Kidney (tissue), 13 donors: ENCODE measurements at regions not wholly inside any gene's neighbourhood (a gene's known extent, or its start where the extent isn't known, plus 50 kb on each side); places are given as distances from the start of the nearest gene placed in this dataset.

Source experiments
- DNase-seq, 5 donors: peaks; one replicate each; pipeline ENCODE4 v3.0.0-alpha.2; 2013 to 2020
- FAIRE-seq: peaks from 2 replicates; lab custom pipeline; 2012; peaks lifted over from hg19 to GRCh38; lab: Jason Lieb, UNC
- H3K27ac ChIP-seq, 2 donors: one replicate each; pipeline ENCODE4 v1.7.0; 2013; ENCODE audit warnings: low read depth in 2 of 2, low read length in 2 of 2, inconsistent platforms in 1 of 2
- H3K27me3 ChIP-seq: one replicate; pipeline ENCODE4 v1.7.1; 2013; ENCODE audit warnings: low read length, inconsistent platforms; ENCODE audit not compliant: control insufficient read depth, insufficient read depth
- H3K36me3 ChIP-seq, 3 donors: one replicate each; pipeline versions ENCODE4 v1.7.0 to v1.7.1; 2013; ENCODE audit warnings: low read length in 3 of 3, control low read depth in 1 of 3, inconsistent platforms in 1 of 3; ENCODE audit not compliant: insufficient read depth in 3 of 3, control insufficient read depth in 2 of 3
- H3K4me1 ChIP-seq, 3 donors: one replicate each; pipeline versions ENCODE4 v1.7.0 to v1.7.1; 2013; ENCODE audit warnings: low read length in 3 of 3, inconsistent platforms in 1 of 3, low read depth in 1 of 3; ENCODE audit not compliant: control insufficient read depth in 2 of 3, insufficient read depth in 2 of 3
- H3K4me3 ChIP-seq, 3 donors: one replicate each; pipeline versions ENCODE4 v1.7.0 to v1.8.1; 2013; ENCODE audit warnings: low read length in 3 of 3, control low read depth in 1 of 3, inconsistent platforms in 1 of 3
- H3K9ac ChIP-seq, 3 donors: one replicate each; pipeline versions ENCODE4 v1.7.0 to v1.7.1; 2013; ENCODE audit warnings: low read length in 3 of 3, control low read depth in 1 of 3, inconsistent platforms in 1 of 3
- H3K9me3 ChIP-seq, 3 donors: one replicate each; pipeline versions ENCODE4 v1.7.0 to v1.7.1; 2013; ENCODE audit warnings: low read length in 3 of 3, control low read depth in 1 of 3, inconsistent platforms in 1 of 3; ENCODE audit not compliant: control insufficient read depth in 2 of 3, insufficient read depth in 1 of 3
- CTCF ChIP-seq: IDR thresholded peaks from 3 replicates; pipeline ENCODE4 v1.5.1; 2012; ENCODE audit warnings: mild to moderate bottlenecking, moderate library complexity, borderline replicate concordance; ENCODE audit not compliant: insufficient read depth; ENCODE audit errors: extremely low read depth
- intact Hi-C: fragments of 100-400 bp; cut with DNase I; formaldehyde crosslinking; loops from one replicate; pipeline ENCODE4 v1.11.1; 2022
- donor health status: control.
- donor health status: control.
- donor health status: control.
- donor health status: control.
- donor health status: control.
- donor health status: DM: yes; HTN: yes; CAD: no.
- donor health status: Normal renal cell carcinoma (clear cell type).

GRCh38 chr22:23401910-23402274 lies 178.2 kb downstream of the IGLL1 start:
- Histone ChIP-seq H3K4me1 (peaks cover 0 to 2% (median 0%) of the 10 kb centered on the region in 3 donors), H3K9ac (peak overlapping the region in 1 of 3 donors; percentile 51), H3K9me3 (no peaks in the 10 kb centered on the region), H3K4me3 (peak overlapping the region in 2 of 3 donors; percentile 35 to 44), H3K36me3 (no peaks in the 10 kb centered on the region), H3K27me3 (no peaks in the 10 kb centered on the region), H3K27ac (no peak overlapping the region)
- FAIRE-seq = no peak
- peak in 2 of 5 donors; percentile 83 to 86 for DNase-seq
- no peak for TF ChIP-seq CTCF
- intact Hi-C loops = no loop called here

- DNase-seq (peak; percentile 51 to 79 (median 56)), FAIRE-seq (no peak)
- H3K36me3 ChIP-seq = no peaks in the 10 kb centered on the region
- no peak overlapping the region for H3K4me3 ChIP-seq
- intact Hi-C loops = no loop called here
- H3K9me3 ChIP-seq = no peaks in the 10 kb centered on the region
- no peak overlapping the region for H3K9ac ChIP-seq
- TF ChIP-seq CTCF = no peak
- H3K27me3 ChIP-seq = no peaks in the 10 kb centered on the region
- peaks cover 0 to 2% (median 0%) of the 10 kb centered on the region in 3 donors for H3K4me1 ChIP-seq
- no peak overlapping the region for H3K27ac ChIP-seq
Observed at GRCh38 chr22:23401111-23401909, 178.8 kb downstream of the IGLL1 start.

GRCh38 chr22:23400286-23400981 lies 179.7 kb downstream of the IGLL1 start:
- DNase-seq = peak in 2 of 5 donors; percentile 50 to 77
- TF ChIP-seq CTCF = no peak
- H3K9ac ChIP-seq = no peak overlapping the region
- H3K27ac ChIP-seq = no peak overlapping the region
- intact Hi-C loops = no loop called here
- no peak overlapping the region for H3K4me3 ChIP-seq
- H3K4me1 ChIP-seq = peaks cover 0 to 2% (median 0%) of the 10 kb centered on the region in 3 donors
- no peaks in the 10 kb centered on the region for H3K27me3 ChIP-seq
- FAIRE-seq = no peak
- no peaks in the 10 kb centered on the region for H3K9me3 ChIP-seq
- no peaks in the 10 kb centered on the region for H3K36me3 ChIP-seq
